Stimulated activated CD4-positive, alpha-beta T cell treated with anti-CD3 and anti-CD28 coated beads, Interleukin-1b, Interleukin-23, amount 100 ng/mL, for 1 hour (primary cell): ENCODE measurements at regions not wholly inside any gene's neighbourhood (a gene's known extent, or its start where the extent isn't known, plus 50 kb on each side); places are given as distances from the start of the nearest gene placed in this dataset.
"Not testable (repeated sequence)": the region's sequence is repeated elsewhere in the genome, so short reads cannot be mapped to it uniquely, and the experiment has no call there.

Experiments used
- DNase-seq, 2 donors: peaks; one replicate each; pipeline ENCODE4 v3.0.0-alpha.2; 2020; ENCODE audit warnings: low read depth in 2 of 2

GRCh38 chr21:6556516-6556915, 3964.9 kb upstream of the TPTE start:
- not testable (repeated sequence) for DNase-seq

GRCh38 chr21:6557415-6557814, 3964.0 kb upstream of the TPTE start:
- DNase-seq: not testable (repeated sequence)

- DNase-seq: not testable (repeated sequence)
Measured at GRCh38 chr21:6561168-6561567, 3960.2 kb upstream of the TPTE start.

- DNase-seq: not testable (repeated sequence)
Measured at GRCh38 chr21:6561578-6561977, 3959.8 kb upstream of the TPTE start.

- DNase-seq: not testable (repeated sequence)
Measured at GRCh38 chr21:6564543-6565166, 3956.7 kb upstream of the TPTE start.

- DNase-seq: not testable (repeated sequence)
Measured at GRCh38 chr21:6565190-6566094, 3955.9 kb upstream of the TPTE start.

GRCh38 chr21:6567542-6567941, 3953.8 kb upstream of the TPTE start:
- DNase-seq: not testable (repeated sequence)

- DNase-seq: not testable (repeated sequence)
Measured at GRCh38 chr21:6569152-6569551, 3952.2 kb upstream of the TPTE start.

GRCh38 chr21:6569587-6570392, 3951.6 kb upstream of the TPTE start:
- DNase-seq: not testable (repeated sequence)

GRCh38 chr21:6570700-6571368, 3950.5 kb upstream of the TPTE start:
- not testable (repeated sequence) for DNase-seq

- not testable (repeated sequence) for DNase-seq
Measured at GRCh38 chr21:6573576-6573975, 3947.8 kb upstream of the TPTE start.

GRCh38 chr21:6579801-6580200, 3941.6 kb upstream of the TPTE start:
- not testable (repeated sequence) for DNase-seq
